ENCODE measurements at regions not wholly inside any gene's neighbourhood (a gene's known extent, or its start where the extent isn't known, plus 50 kb on each side); places are given as distances from the start of the nearest gene placed in this dataset.
A peak's percentile ranks its signal among the peaks of the same experiment; 100 is the strongest.

GRCh38 chr5:142427529-142427928, 102.7 kb upstream of the SPRY4 start:
- H3K9me3 Mint-ChIP-seq = no peaks in the 10 kb centered on the region; the same call in 2 of the 3 replicates
- H3K9me2 ChIP-seq (ENCODE audit: insufficient read depth) = peaks cover 10% of the 10 kb centered on the region; the same call in 1 of the 2 replicates
- TF ChIP-seq STAT1 (IDR thresholded peaks at IDR 0.05; ENCODE audit: unreplicated experiment) (no peak), CREB1 (CRISPR knock-in tag; IDR thresholded peaks at IDR 0.05; ENCODE audit: low read depth) (no peak), REST (IDR thresholded peaks at IDR 0.05; ENCODE audit: unreplicated experiment) (no peak), ZNF114 (CRISPR knock-in tag; IDR thresholded peaks at IDR 0.05) (no peak), ZNF331 (CRISPR knock-in tag; IDR thresholded peaks at IDR 0.05; ENCODE audit: low read depth) (no peak), EZH2 (IDR thresholded peaks at IDR 0.05; ENCODE audit: low read depth, unreplicated experiment) (no peak), JUNB (IDR thresholded peaks at IDR 0.05; ENCODE audit: unreplicated experiment) (no peak), NANOG (IDR thresholded peaks at IDR 0.05; ENCODE audit: borderline replicate concordance) (no peak), POLR2AphosphoS5 (IDR thresholded peaks at IDR 0.05; ENCODE audit: low read depth) (no peak), ETS1 (IDR thresholded peaks at IDR 0.05) (no peak), EZH2phosphoT487 (IDR thresholded peaks at IDR 0.05; ENCODE audit: unreplicated experiment) (no peak)
- H3K36me3 ChIP-seq (ENCODE audit: insufficient read depth) = no peaks in the 10 kb centered on the region
- no peaks in the 10 kb centered on the region for H4K20me1 ChIP-seq (replicated peaks; ENCODE audit: insufficient read depth)
- H3K4me3 ChIP-seq = no peak overlapping the region
- no peak overlapping the region for H3K27ac Mint-ChIP-seq
- H3K27me3 Mint-ChIP-seq (ENCODE audit: insufficient read depth, low read depth, poor library complexity) = no peaks in the 10 kb centered on the region
- no peak overlapping the region for H3K4me3 Mint-ChIP-seq
- no peaks in the 10 kb centered on the region for H3F3A ChIP-seq (replicated peaks; ENCODE audit: low read depth)
- no peaks in the 10 kb centered on the region for H3K27me3 ChIP-seq (ENCODE audit: insufficient read depth)
- H3K4me1 Mint-ChIP-seq = peaks cover 38% of the 10 kb centered on the region
- DNase-seq (ENCODE audit: low spot score) = no peak
- no peak overlapping the region for H3K4me2 ChIP-seq
- ATAC-seq = no peak
- peaks cover 16% of the 10 kb centered on the region for H3K36me3 Mint-ChIP-seq (ENCODE audit: low read depth)
- H2AFZ ChIP-seq = no peak overlapping the region
- peaks cover 19% of the 10 kb centered on the region for H3K4me1 ChIP-seq (ENCODE audit: insufficient read depth)
- H3K79me2 ChIP-seq (replicated peaks; ENCODE audit: insufficient read depth) = no peaks in the 10 kb centered on the region
- H3K27ac ChIP-seq (ENCODE audit: low read depth) = no peak overlapping the region

- Histone ChIP-seq H3K4me1 (ENCODE audit: insufficient read depth) (peaks cover 17% of the 10 kb centered on the region), H3F3A (replicated peaks; ENCODE audit: low read depth) (no peaks in the 10 kb centered on the region), H3K79me2 (replicated peaks; ENCODE audit: insufficient read depth) (no peaks in the 10 kb centered on the region), H3K4me2 (no peak overlapping the region; the same call in 1 of the 2 replicates), H3K36me3 (ENCODE audit: insufficient read depth) (no peaks in the 10 kb centered on the region), H3K27me3 (ENCODE audit: insufficient read depth) (no peaks in the 10 kb centered on the region), H4K20me1 (replicated peaks; ENCODE audit: insufficient read depth) (no peaks in the 10 kb centered on the region), H3K4me3 (no peak overlapping the region), H2AFZ (no peak overlapping the region), H3K27ac (ENCODE audit: low read depth) (no peak overlapping the region), H3K9me2 (ENCODE audit: insufficient read depth) (peaks cover 10% of the 10 kb centered on the region; the same call in 1 of the 2 replicates)
- TF ChIP-seq EZH2 (IDR thresholded peaks at IDR 0.05; ENCODE audit: low read depth, unreplicated experiment) (no peak), ZNF462 (CRISPR knock-in tag; IDR thresholded peaks at IDR 0.05) (0 out of 2 replicates have a peak, but pooled peaks have one; percentile 21)
- peak overlapping the region; percentile 51 for H3K27ac Mint-ChIP-seq
- DNase-seq (ENCODE audit: low spot score) (no peak), ATAC-seq (peak; percentile 60)
- peaks cover 16% of the 10 kb centered on the region for H3K36me3 Mint-ChIP-seq (ENCODE audit: low read depth)
- no peaks in the 10 kb centered on the region; the same call in 2 of the 3 replicates for H3K9me3 Mint-ChIP-seq
- H3K27me3 Mint-ChIP-seq (ENCODE audit: insufficient read depth, low read depth, poor library complexity) = no peaks in the 10 kb centered on the region
- H3K4me1 Mint-ChIP-seq = peaks cover 34% of the 10 kb centered on the region
- H3K4me3 Mint-ChIP-seq = peak overlapping the region; percentile 42; the same call in 2 of the 3 replicates
Observed at GRCh38 chr5:142427015-142427364, 102.2 kb upstream of the SPRY4 start.
